ENCODE measurements at regions not wholly inside any gene's neighbourhood (a gene's known extent, or its start where the extent isn't known, plus 50 kb on each side); places are given as distances from the start of the nearest gene placed in this dataset.
"Not testable (repeated sequence)": the region's sequence is repeated elsewhere in the genome, so short reads cannot be mapped to it uniquely, and the experiment has no call there.

GRCh38 chr2:429575-430254, 141.8 kb upstream of the ALKAL2 start:
- no peaks in the 10 kb centered on the region for H3K9me3 ChIP-seq
- no peak for DNase-seq
- H3K36me3 ChIP-seq: no peaks in the 10 kb centered on the region
- H3K27me3 ChIP-seq: no peaks in the 10 kb centered on the region
- 56 to 79% methylated on average over 19 of the region's 19 CpGs for WGBS, 2 donors
- peak overlapping the region in 3 of 4 donors; percentile 19 to 61 (median 30) for H3K27ac ChIP-seq
- no peaks in the 10 kb centered on the region for H3K4me1 ChIP-seq
- H3K4me3 ChIP-seq: no peak overlapping the region
- ATAC-seq (ENCODE audit: low FRiP score in 2 of 2): no peak
- TF ChIP-seq EP300 (IDR thresholded peaks at IDR 0.05): no peak
- no peak for TF ChIP-seq CTCF (IDR thresholded peaks at IDR 0.05)
- no peak for TF ChIP-seq POLR2A (IDR thresholded peaks at IDR 0.05)
- TF ChIP-seq POLR2AphosphoS5 (IDR thresholded peaks at IDR 0.05): no peak

GRCh38 chr2:429142-429541, 141.3 kb upstream of the ALKAL2 start:
- DNase-seq (no peak), ATAC-seq (ENCODE audit: low FRiP score in 2 of 2) (no peak)
- TF ChIP-seq EP300 (IDR thresholded peaks at IDR 0.05) (no peak), POLR2A (IDR thresholded peaks at IDR 0.05) (no peak), POLR2AphosphoS5 (IDR thresholded peaks at IDR 0.05) (no peak), CTCF (IDR thresholded peaks at IDR 0.05) (no peak)
- H3K36me3 ChIP-seq: no peaks in the 10 kb centered on the region
- no peak overlapping the region for H3K4me3 ChIP-seq
- no peaks in the 10 kb centered on the region for H3K27me3 ChIP-seq
- peak overlapping the region in 2 of 4 donors; percentile 19 to 30 for H3K27ac ChIP-seq
- 96 to 98% methylated on average over 7 of the region's 7 CpGs for WGBS, 2 donors
- H3K4me1 ChIP-seq: no peaks in the 10 kb centered on the region
- H3K9me3 ChIP-seq: no peaks in the 10 kb centered on the region

GRCh38 chr2:428591-428990, 140.7 kb upstream of the ALKAL2 start:
- 94 to 97% methylated on average over 5 to 7 of the region's 7 CpGs for WGBS, 2 donors
- Histone ChIP-seq H3K4me1 (no peaks in the 10 kb centered on the region), H3K27me3 (no peaks in the 10 kb centered on the region), H3K9me3 (no peaks in the 10 kb centered on the region), H3K27ac (no peak overlapping the region), H3K36me3 (no peaks in the 10 kb centered on the region), H3K4me3 (no peak overlapping the region)
- ATAC-seq (ENCODE audit: low FRiP score in 2 of 2) (no peak), DNase-seq (no peak)
- TF ChIP-seq EP300 (IDR thresholded peaks at IDR 0.05) (no peak), POLR2A (IDR thresholded peaks at IDR 0.05) (no peak), CTCF (IDR thresholded peaks at IDR 0.05) (no peak), POLR2AphosphoS5 (IDR thresholded peaks at IDR 0.05) (no peak)

DNA sequence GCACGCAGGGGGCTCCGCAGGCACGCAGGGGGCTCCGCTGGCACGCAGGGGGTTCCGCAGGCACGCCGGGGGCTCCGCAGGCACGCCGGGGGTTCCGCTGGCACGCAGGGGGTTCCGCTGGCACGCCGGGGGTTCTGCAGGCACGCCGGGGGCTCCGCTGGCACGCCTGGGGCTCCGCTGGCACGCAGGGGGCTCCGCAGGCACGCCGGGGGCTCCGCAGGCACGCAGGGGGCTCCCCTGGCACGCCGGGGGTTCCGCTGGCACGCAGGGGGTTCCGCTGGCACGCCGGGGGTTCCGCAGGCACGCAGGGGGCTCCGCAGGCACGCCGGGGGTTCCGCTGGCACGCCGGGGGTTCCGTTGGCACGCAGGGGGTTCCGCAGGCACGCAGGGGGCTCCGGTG, 138.8 kb upstream of the ALKAL2 start:
- DNase-seq; H3K9me3 ChIP-seq; H3K4me3 ChIP-seq; H3K27ac ChIP-seq; H3K36me3 ChIP-seq; H3K27me3 ChIP-seq; ATAC-seq (ENCODE audit: low FRiP score in 2 of 2); H3K4me1 ChIP-seq: not testable (repeated sequence)
- WGBS, 2 donors: no CpG with 5 or more reads among the region's 47 CpGs

GRCh38 chr2:425947-426346, 138.1 kb upstream of the ALKAL2 start:
- Histone ChIP-seq H3K4me1 (no peaks in the 10 kb centered on the region), H3K27me3 (no peaks in the 10 kb centered on the region), H3K4me3 (no peak overlapping the region), H3K27ac (no peak overlapping the region), H3K36me3 (no peaks in the 10 kb centered on the region), H3K9me3 (no peaks in the 10 kb centered on the region)
- ATAC-seq (ENCODE audit: low FRiP score in 2 of 2) (no peak), DNase-seq (no peak)
- 92 to 96% methylated on average over 17 of the region's 17 CpGs for WGBS, 2 donors
- TF ChIP-seq POLR2AphosphoS5 (IDR thresholded peaks at IDR 0.05): no peak
- TF ChIP-seq EP300 (IDR thresholded peaks at IDR 0.05): no peak
- no peak for TF ChIP-seq POLR2A (IDR thresholded peaks at IDR 0.05)
- TF ChIP-seq CTCF (IDR thresholded peaks at IDR 0.05): no peak

All from upper lobe of left lung (tissue), 6 donors.